Keratinocyte (primary cell): ENCODE measurements at regions not wholly inside any gene's neighbourhood (a gene's known extent, or its start where the extent isn't known, plus 50 kb on each side); places are given as distances from the start of the nearest gene placed in this dataset.

Experiments used
- DNase-seq: peaks from one replicate; pipeline ENCODE4 v3.0.0-alpha.2; 2011; ENCODE audit warnings: low read depth, missing footprints, low spot score
- FAIRE-seq: peaks from 2 replicates; lab custom pipeline; 2011; peaks lifted over from hg19 to GRCh38; lab: Jason Lieb, UNC
- H2AFZ ChIP-seq: 2 replicates; pipeline ENCODE4 v1.6.0; 2012; ENCODE audit warnings: low read length, control low read depth, inconsistent platforms; ENCODE audit not compliant: control insufficient read depth
- H3K27ac ChIP-seq: 2 replicates; pipeline ENCODE4 v1.5.1; 2011; ENCODE audit warnings: low read length; ENCODE audit not compliant: control insufficient read depth, insufficient read depth
- H3K27me3 ChIP-seq: 3 replicates; pipeline ENCODE4 v1.6.0; 2011; ENCODE audit warnings: low read length; ENCODE audit not compliant: control insufficient read depth, insufficient read depth; ENCODE audit errors: extremely low read depth
- H3K36me3 ChIP-seq, 2 experiments: 2 replicates in 1 of 2; 3 replicates in 1 of 2; pipeline ENCODE4 v1.5.1; 2011; ENCODE audit warnings: low read length in 2 of 2, mild to moderate bottlenecking in 1 of 2; ENCODE audit not compliant: control insufficient read depth in 2 of 2, insufficient read depth in 2 of 2; ENCODE audit errors: extremely low read depth in 1 of 2
- H3K4me1 ChIP-seq: 3 replicates; pipeline ENCODE4 v1.5.1; 2011; ENCODE audit warnings: low read length; ENCODE audit not compliant: control insufficient read depth, insufficient read depth; ENCODE audit errors: extremely low read depth
- H3K4me2 ChIP-seq: 3 replicates; pipeline ENCODE4 v1.6.0; 2011; ENCODE audit warnings: low read depth, low read length; ENCODE audit not compliant: control insufficient read depth, insufficient read depth; ENCODE audit errors: extremely low read depth
- H3K4me3 ChIP-seq, 3 experiments: fragments of 200-600 bp in 1 of 3; sonication (generic) in 1 of 3; 2 replicates in 2 of 3; 3 replicates in 1 of 3; pipeline ENCODE4 v1.5.1; 2011 to 2016; ENCODE audit warnings: low read length in 3 of 3, mild to moderate bottlenecking in 3 of 3, control low read depth in 2 of 3, inconsistent platforms in 1 of 3, low read depth in 1 of 3, mixed read lengths in 1 of 3, mixed run types in 1 of 3, moderate library complexity in 1 of 3; ENCODE audit not compliant: control insufficient read depth in 2 of 3, insufficient read depth in 2 of 3; ENCODE audit errors: extremely low read depth in 1 of 3
- H3K79me2 ChIP-seq: 2 replicates; pipeline ENCODE4 v1.6.0; 2012; ENCODE audit warnings: low read length; ENCODE audit not compliant: control insufficient read depth, insufficient read depth
- H3K9ac ChIP-seq: 3 replicates; pipeline ENCODE4 v1.6.0; 2011; ENCODE audit warnings: low read length; ENCODE audit not compliant: control insufficient read depth, insufficient read depth; ENCODE audit errors: extremely low read depth
- H3K9me1 ChIP-seq: 3 replicates; pipeline ENCODE4 v1.6.0; 2011; ENCODE audit warnings: low read length; ENCODE audit not compliant: control insufficient read depth, insufficient read depth; ENCODE audit errors: extremely low read depth
- H3K9me3 ChIP-seq: 2 replicates; pipeline ENCODE4 v1.5.1; 2012; ENCODE audit warnings: low read depth, low read length; ENCODE audit not compliant: control insufficient read depth
- H4K20me1 ChIP-seq: 3 replicates; pipeline ENCODE4 v1.6.0; 2011; ENCODE audit warnings: low read length; ENCODE audit not compliant: control insufficient read depth, insufficient read depth; ENCODE audit errors: extremely low read depth
- EZH2 ChIP-seq: IDR thresholded peaks from one replicate; pipeline ENCODE4 v1.6.1; 2012; ENCODE audit warnings: inconsistent platforms, mild to moderate bottlenecking, low read length, moderate library complexity
- dilution Hi-C: fragments of 300-500 bp; cut with MboI; formaldehyde crosslinking; loops from one replicate; pipeline ENCODE4 v1.7.0; 2020; ENCODE audit warnings: low sequenced_read_pairs; ENCODE audit not compliant: extremely low pct_ligation_motif_present
- TF ChIP-seq, protein P1 (sequence below), 3 experiments: IDR thresholded peaks in 1 of 3; conservative IDR thresholded peaks in 1 of 3; optimal IDR thresholded peaks in 1 of 3; 2 replicates in 2 of 3; 3 replicates in 1 of 3; pipeline versions ENCODE3 to v1.5.1; 2011; ENCODE audit warnings: low read length in 3 of 3, mild to moderate bottlenecking in 3 of 3, moderate library complexity in 2 of 3, control low read depth in 1 of 3, inconsistent platforms in 1 of 3; ENCODE audit not compliant: insufficient read depth in 2 of 3; ENCODE audit errors: extremely low read depth in 1 of 3

GRCh38 chr3:76138921-76139320 is 353.6 kb upstream of the ZNF717 start:
- no peak overlapping the region for H3K9ac ChIP-seq
- no peak overlapping the region for H3K4me2 ChIP-seq
- no peak for TF ChIP-seq EZH2
- TF ChIP-seq, protein P1, sequence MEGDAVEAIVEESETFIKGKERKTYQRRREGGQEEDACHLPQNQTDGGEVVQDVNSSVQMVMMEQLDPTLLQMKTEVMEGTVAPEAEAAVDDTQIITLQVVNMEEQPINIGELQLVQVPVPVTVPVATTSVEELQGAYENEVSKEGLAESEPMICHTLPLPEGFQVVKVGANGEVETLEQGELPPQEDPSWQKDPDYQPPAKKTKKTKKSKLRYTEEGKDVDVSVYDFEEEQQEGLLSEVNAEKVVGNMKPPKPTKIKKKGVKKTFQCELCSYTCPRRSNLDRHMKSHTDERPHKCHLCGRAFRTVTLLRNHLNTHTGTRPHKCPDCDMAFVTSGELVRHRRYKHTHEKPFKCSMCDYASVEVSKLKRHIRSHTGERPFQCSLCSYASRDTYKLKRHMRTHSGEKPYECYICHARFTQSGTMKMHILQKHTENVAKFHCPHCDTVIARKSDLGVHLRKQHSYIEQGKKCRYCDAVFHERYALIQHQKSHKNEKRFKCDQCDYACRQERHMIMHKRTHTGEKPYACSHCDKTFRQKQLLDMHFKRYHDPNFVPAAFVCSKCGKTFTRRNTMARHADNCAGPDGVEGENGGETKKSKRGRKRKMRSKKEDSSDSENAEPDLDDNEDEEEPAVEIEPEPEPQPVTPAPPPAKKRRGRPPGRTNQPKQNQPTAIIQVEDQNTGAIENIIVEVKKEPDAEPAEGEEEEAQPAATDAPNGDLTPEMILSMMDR (optimal IDR thresholded peaks at IDR 0.05 in 1 of 3, IDR thresholded peaks at IDR 0.05 in 1 of 3, conservative IDR thresholded peaks at IDR 0.05 in 1 of 3; ENCODE audit: extremely low read depth in 1 of 3, insufficient read depth in 2 of 3, low read length in 3 of 3), result no peak
- H2AFZ ChIP-seq, result no peak overlapping the region
- H3K36me3 ChIP-seq, result no peaks in the 10 kb centered on the region
- no peak overlapping the region for H3K4me3 ChIP-seq
- no peaks in the 10 kb centered on the region for H3K9me1 ChIP-seq
- H4K20me1 ChIP-seq, result no peaks in the 10 kb centered on the region
- dilution Hi-C loops, result no loop called here
- H3K4me1 ChIP-seq, result no peaks in the 10 kb centered on the region
- DNase-seq (no peak), FAIRE-seq (no peak)
- H3K27ac ChIP-seq, result no peak overlapping the region
- no peaks in the 10 kb centered on the region for H3K79me2 ChIP-seq
- H3K27me3 ChIP-seq, result no peaks in the 10 kb centered on the region
- H3K9me3 ChIP-seq, result no peaks in the 10 kb centered on the region

DNA sequence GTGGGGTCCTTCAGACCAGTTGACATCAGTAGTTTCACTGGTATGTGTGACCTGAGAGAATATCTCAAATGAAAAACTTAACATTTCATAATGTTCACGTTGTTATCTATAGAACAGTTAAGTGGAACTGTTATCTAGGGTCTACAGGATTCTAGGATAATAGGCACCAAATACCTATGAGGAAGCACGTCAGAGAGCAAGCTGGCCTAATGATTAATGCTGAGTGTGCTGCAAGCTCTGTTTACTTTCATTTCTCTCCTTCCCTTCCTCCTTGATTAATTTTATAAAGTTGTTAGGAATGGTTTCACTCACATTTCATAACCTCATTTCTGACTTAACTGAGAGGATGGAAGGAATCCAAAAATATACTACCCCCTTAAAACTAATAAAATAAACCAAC is 362.5 kb upstream of the ZNF717 start:
- Histone ChIP-seq H3K36me3 (no peaks in the 10 kb centered on the region), H3K4me2 (no peak overlapping the region), H2AFZ (no peak overlapping the region), H3K9ac (no peak overlapping the region), H3K27ac (no peak overlapping the region), H3K27me3 (no peaks in the 10 kb centered on the region), H3K9me3 (no peaks in the 10 kb centered on the region), H3K4me3 (no peak overlapping the region), H3K79me2 (no peaks in the 10 kb centered on the region), H3K4me1 (no peaks in the 10 kb centered on the region), H4K20me1 (no peaks in the 10 kb centered on the region), H3K9me1 (no peaks in the 10 kb centered on the region)
- no peak for TF ChIP-seq EZH2
- TF ChIP-seq, protein P1 (optimal IDR thresholded peaks at IDR 0.05 in 1 of 3, IDR thresholded peaks at IDR 0.05 in 1 of 3, conservative IDR thresholded peaks at IDR 0.05 in 1 of 3; ENCODE audit: extremely low read depth in 1 of 3, insufficient read depth in 2 of 3, low read length in 3 of 3), result no peak
- dilution Hi-C loops, result no loop called here
- DNase-seq (no peak), FAIRE-seq (no peak)
